ENCODE measurements at regions not wholly inside any gene's neighbourhood (a gene's known extent, or its start where the extent isn't known, plus 50 kb on each side); places are given as distances from the start of the nearest gene placed in this dataset.

DNA sequence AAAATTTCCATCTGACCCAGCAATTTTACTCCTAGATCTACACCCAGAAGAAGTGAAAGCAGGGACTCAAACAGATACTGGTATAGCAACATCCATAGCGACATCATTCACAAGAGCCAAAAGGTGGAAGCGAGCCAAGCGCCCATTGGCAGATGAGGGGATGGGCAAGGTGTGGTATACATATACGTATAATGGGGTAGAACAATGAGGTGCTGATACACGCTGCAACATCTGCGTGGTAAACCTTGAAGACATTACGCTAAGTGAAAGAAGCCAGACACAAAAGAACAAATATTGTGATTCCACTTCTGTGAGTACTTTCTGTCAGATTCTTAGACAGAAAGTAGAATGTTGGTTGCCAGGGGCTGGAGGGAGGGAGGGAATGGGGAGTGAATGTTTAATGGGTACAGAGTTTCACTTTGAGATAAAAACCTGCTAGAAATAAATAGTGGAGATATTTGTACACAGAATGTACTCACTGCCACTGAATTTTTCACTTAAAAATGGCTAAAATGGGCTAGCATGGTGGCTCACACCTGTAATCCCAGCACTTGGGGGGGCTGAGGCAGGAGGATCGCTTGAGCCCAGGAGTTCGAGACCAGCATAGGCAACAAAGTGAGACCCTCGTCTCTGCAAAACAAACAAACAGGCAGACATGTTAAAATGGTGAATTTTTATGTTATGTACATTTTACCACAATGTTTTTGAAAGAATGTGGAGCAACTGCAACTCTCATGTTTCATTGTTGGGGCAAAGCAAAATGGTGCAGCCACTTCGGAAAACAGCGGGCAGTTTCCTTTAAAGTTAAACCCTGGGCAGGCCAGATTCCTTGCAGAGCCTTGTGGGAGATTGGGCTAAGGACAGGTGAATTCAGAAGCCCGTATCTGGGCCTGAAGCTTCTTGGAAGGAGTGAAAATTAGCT is 103.4 kb upstream of the MYCN start:
- peaks cover 0 to 11% (median 0%) of the 10 kb centered on the region in 11 experiments; a peak in 6 of 22 replicates for H3K9me3 ChIP-seq (replicated peaks in 1 of 11)
- no peak overlapping the region for H3K4me2 ChIP-seq
- H3K9ac ChIP-seq, result no peak overlapping the region
- no peaks in the 10 kb centered on the region for H3K27me3 ChIP-seq
- no peaks in the 10 kb centered on the region for H3K4me1 ChIP-seq
- no peak overlapping the region for H3K27ac ChIP-seq
- no peaks in the 10 kb centered on the region for H3K36me3 ChIP-seq
- TF ChIP-seq Cebpa-rat (IDR thresholded peaks at IDR 0.05), result no peak
- H4K20me1 ChIP-seq, result no peaks in the 10 kb centered on the region
- no peak overlapping the region for H3K4me3 ChIP-seq

DNA sequence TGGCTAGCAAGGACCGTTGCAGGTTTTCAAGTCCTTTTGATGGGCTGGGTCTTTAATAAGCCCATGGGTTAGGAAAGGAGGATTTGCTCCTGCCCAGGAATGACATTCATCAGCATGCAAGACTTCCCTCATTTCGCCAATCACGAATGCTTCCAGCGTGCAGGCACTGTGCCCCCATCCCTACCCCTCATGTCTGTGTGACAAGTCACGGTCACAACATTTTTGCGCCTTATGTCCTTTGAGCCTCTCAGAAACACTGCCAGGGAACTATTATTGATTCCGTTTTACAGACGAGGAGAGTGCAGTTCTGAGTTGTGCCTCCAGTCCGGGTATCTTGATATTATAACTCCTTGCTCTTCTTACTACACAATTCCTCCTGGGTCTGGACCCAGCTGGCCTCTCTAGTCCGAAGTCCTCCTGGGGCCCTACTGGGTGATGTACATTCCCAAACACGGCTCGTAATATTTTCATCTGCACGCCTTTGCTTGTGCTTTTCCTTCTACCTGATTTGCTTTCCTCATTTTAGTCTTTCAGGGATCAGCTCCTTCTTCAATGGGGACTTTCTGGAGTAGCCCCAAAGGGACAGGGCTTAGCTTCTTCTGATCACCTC is 101.8 kb upstream of the MYCN start:
- no peak for TF ChIP-seq Cebpa-rat (IDR thresholded peaks at IDR 0.05)
- Histone ChIP-seq H3K9me3 (replicated peaks in 1 of 11) (peaks cover 0 to 11% (median 0%) of the 10 kb centered on the region in 11 experiments; a peak in 6 of 22 replicates), H3K27ac (no peak overlapping the region), H3K4me3 (no peak overlapping the region), H3K4me1 (no peaks in the 10 kb centered on the region), H3K9ac (no peak overlapping the region), H3K4me2 (no peak overlapping the region), H3K36me3 (no peaks in the 10 kb centered on the region), H3K27me3 (no peaks in the 10 kb centered on the region), H4K20me1 (no peaks in the 10 kb centered on the region)

DNA sequence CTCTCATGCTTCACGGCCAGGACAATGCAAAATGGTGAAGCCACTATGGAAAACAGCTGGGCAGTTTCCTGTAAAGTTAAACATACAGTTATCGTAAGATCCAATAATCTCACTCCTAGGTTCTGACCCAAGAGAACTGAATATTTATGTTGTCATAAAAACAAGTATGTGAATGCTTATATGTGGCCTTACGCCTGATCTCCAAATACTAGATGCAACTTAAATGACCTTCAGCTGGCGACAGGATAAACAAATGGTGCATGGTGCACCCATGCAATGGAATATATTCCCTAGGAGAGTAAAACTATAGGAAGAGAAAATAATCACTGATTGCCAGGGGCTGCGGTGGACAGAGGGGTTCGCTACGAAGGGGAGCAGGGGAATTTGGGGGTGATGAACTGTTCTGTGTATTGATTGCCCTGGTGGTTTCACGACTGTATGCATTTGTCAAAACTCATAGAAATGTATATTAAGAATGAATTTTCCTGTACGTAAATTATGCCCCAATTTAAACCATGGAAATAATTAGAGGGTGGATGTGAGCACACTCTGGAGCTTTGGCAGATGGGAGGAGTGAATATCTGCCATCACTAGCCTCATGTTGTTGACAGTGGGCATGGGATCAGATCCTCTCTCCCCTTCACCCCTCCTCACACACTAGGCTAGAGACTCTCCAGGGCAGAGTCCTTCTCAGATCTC is 100.8 kb upstream of the MYCN start:
- Histone ChIP-seq H3K27ac (no peak overlapping the region), H3K9me3 (replicated peaks in 1 of 11) (peaks cover 0 to 3% (median 0%) of the 10 kb centered on the region in 11 experiments; a peak in 5 of 22 replicates), H3K4me2 (no peak overlapping the region), H3K4me3 (no peak overlapping the region), H3K36me3 (no peaks in the 10 kb centered on the region), H4K20me1 (no peaks in the 10 kb centered on the region), H3K4me1 (no peaks in the 10 kb centered on the region), H3K27me3 (no peaks in the 10 kb centered on the region), H3K9ac (no peak overlapping the region)
- no peak for TF ChIP-seq Cebpa-rat (IDR thresholded peaks at IDR 0.05)

DNA sequence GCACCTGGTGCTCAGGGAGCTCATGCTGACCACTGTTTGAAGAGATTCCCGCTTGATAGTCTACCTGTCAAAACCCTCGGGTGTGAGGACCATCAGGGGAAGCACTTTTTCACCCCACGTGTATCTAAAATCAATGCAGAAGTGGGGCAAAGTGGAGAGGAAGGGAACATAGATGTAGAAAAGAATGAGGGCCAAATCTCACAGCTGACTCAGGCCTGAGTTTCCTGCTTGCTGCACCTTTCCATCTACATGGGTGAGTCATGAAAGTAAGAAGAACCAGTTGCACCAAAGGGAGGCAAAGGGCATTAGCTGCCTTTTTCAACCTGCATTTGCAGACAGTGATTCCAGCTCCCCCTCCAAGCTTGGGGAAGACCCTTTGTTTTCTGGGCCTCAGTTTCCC is 100.2 kb upstream of the MYCN start:
- no peak overlapping the region for H3K4me2 ChIP-seq
- H4K20me1 ChIP-seq, result no peaks in the 10 kb centered on the region
- no peaks in the 10 kb centered on the region for H3K36me3 ChIP-seq
- no peaks in the 10 kb centered on the region for H3K27me3 ChIP-seq
- H3K27ac ChIP-seq, result no peak overlapping the region
- no peak for TF ChIP-seq Cebpa-rat (IDR thresholded peaks at IDR 0.05)
- no peaks in the 10 kb centered on the region for H3K4me1 ChIP-seq
- no peaks in the 10 kb centered on the region; a peak in 1 of 22 replicates for H3K9me3 ChIP-seq (replicated peaks in 1 of 11)
- no peak overlapping the region for H3K4me3 ChIP-seq
- H3K9ac ChIP-seq, result no peak overlapping the region

DNA sequence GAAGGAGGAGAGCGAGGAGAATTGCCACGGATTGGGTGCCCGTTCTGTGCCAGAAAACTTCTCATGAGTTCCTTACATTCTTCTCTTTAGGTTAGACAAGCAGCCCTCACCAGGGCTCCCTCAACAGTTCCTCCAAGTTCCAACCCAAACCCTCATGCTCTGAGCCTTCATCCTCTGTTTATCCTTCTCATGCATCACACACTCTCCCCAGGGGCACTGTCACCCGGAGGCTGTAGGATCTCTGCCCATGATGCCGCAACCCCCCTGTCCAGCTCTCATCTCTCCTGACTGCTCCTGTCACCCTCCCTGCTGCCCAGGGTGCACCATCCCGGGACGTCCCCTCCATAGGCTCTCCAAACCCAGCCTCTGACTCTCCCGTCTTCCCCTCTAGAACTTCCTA is 99.4 kb upstream of the MYCN start:
- no peaks in the 10 kb centered on the region for H3K36me3 ChIP-seq
- no peaks in the 10 kb centered on the region for H3K9me3 ChIP-seq (replicated peaks in 1 of 11)
- no peaks in the 10 kb centered on the region for H3K27me3 ChIP-seq
- no peak overlapping the region for H3K9ac ChIP-seq
- H3K27ac ChIP-seq, result no peak overlapping the region
- H3K4me2 ChIP-seq, result no peak overlapping the region
- H4K20me1 ChIP-seq, result no peaks in the 10 kb centered on the region
- H3K4me1 ChIP-seq, result no peaks in the 10 kb centered on the region
- H3K4me3 ChIP-seq, result no peak overlapping the region
- TF ChIP-seq Cebpa-rat (IDR thresholded peaks at IDR 0.05), result no peak

DNA sequence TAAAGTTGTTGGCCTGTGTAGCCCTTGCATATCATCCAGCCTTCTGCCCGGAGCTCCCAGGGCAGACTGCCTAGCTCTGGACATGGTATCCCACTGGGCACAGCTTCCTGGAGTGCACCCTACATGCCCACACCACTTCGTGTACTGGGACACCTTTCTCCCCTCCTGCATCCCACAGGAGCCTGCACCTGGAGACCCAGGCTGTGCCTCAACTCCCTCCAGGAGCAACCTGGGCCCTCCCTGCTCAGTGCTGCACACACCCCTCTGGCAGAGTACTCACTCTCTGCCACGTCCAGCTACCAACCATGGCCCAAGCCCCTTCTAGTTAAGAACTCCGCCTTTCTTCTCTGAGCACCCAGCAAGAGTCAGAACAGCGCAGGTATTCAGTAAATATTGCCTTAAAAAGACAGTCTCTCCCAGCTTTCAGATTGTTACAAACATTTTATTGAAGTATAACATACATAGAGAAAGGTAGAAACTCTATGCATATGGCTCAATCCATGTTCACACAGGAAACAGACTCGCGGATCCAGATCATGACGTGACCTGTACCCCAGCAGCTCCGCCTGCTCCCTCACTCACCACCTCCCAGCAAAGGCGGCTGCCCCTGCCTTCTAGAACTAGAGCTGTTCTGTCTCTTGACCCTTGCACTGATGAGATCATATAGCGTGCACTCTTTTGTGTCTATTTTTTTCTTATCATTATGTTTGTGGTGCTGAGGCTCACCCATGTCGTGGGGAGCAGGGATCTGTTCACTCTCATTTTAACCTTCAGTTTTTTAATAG is 98.4 kb upstream of the MYCN start:
- Histone ChIP-seq H3K27ac (no peak overlapping the region), H3K4me1 (no peaks in the 10 kb centered on the region), H3K9ac (no peak overlapping the region), H3K27me3 (no peaks in the 10 kb centered on the region), H3K4me3 (no peak overlapping the region), H3K36me3 (no peaks in the 10 kb centered on the region), H3K4me2 (no peak overlapping the region), H3K9me3 (replicated peaks in 1 of 11) (no peaks in the 10 kb centered on the region), H4K20me1 (no peaks in the 10 kb centered on the region)
- TF ChIP-seq Cebpa-rat (IDR thresholded peaks at IDR 0.05), result no peak

DNA sequence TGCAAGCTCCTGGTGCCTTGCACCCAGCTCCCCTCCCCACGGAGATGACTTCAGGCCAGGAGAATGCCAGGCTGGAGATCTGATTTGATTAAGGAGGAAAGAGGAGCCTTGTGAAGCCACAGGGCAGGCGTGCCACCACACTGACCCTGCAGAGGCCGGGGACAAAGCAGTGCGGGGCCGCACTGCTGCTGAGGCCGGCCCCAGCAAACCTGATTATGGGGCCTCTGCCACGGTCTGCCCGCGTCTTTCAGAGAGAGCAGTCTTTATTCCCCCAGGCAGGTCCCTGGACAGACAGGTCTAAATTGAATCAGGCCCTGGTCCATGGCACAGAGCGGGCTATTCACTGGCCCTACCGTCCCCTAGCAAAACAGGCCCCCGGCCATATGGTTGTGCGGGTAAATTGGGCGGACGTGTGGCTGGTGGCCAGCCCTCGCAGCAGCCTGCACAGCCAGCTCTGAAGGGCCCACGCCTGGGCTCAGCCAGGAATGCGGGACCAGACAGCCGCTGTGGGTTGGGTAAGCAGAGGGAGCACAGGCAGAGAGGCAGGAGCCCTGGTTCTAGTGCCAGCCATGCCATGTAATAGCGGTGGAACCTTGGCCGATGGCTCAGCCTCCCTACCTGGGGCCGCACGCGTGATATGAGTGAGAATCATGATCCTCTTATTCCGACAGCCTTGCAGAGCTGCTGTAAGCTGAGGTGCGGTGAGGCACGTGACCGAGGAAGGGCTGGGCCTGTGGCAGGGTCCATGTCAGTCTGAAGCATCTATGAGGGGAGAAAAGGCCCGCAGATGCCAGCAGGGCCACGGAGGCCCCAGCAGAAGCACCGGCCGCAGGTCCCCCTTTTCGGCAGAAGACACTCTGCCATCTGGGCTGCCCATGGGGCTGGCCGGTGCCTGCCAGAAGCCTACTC is 97.3 kb upstream of the MYCN start:
- no peak overlapping the region for H3K27ac ChIP-seq
- H3K9me3 ChIP-seq (replicated peaks in 1 of 11), result no peaks in the 10 kb centered on the region
- no peak overlapping the region for H3K4me2 ChIP-seq
- no peak for TF ChIP-seq Cebpa-rat (IDR thresholded peaks at IDR 0.05)
- H3K9ac ChIP-seq, result no peak overlapping the region
- H3K4me1 ChIP-seq, result no peaks in the 10 kb centered on the region
- no peaks in the 10 kb centered on the region for H3K36me3 ChIP-seq
- H4K20me1 ChIP-seq, result no peaks in the 10 kb centered on the region
- H3K27me3 ChIP-seq, result no peaks in the 10 kb centered on the region
- H3K4me3 ChIP-seq, result no peak overlapping the region

DNA sequence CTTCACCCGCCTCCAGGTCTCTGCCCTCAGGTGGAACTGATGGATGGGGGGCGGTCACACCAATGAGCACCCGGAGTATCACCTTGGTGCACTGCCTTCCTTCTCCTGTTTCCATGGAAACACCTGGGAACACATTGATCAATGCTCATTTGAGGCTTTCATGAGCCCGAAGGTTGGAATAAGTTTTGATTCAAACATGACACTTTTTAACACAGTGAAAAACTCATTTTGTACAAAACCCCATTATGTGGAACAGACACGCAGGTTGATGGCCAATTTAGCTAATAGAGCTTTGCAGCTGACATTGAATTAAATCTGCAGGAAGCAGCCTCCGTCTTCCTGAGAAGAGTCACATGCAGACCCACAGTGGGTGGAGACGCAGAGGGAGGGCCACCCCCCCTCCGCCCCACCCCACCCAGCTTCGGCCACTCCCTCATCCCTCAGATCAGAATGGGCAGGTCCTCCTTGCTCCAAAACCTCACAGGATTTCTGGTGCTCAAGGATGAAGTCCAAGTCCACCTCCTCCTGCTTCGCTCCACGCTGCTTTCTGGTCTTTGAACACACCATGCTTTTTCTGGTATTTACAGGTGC is 96.0 kb upstream of the MYCN start:
- no peaks in the 10 kb centered on the region for H3K4me1 ChIP-seq
- H4K20me1 ChIP-seq, result no peaks in the 10 kb centered on the region
- H3K4me2 ChIP-seq, result no peak overlapping the region
- peaks cover 0 to 4% (median 0%) of the 10 kb centered on the region in 11 experiments; a peak in 8 of 22 replicates for H3K9me3 ChIP-seq (replicated peaks in 1 of 11)
- H3K9ac ChIP-seq, result no peak overlapping the region
- H3K27me3 ChIP-seq, result no peaks in the 10 kb centered on the region
- H3K4me3 ChIP-seq, result no peak overlapping the region
- no peaks in the 10 kb centered on the region for H3K36me3 ChIP-seq
- no peak for TF ChIP-seq Cebpa-rat (IDR thresholded peaks at IDR 0.05)
- no peak overlapping the region for H3K27ac ChIP-seq
